GM12801 (cell line): ENCODE measurements at regions not wholly inside any gene's neighbourhood (a gene's known extent, or its start where the extent isn't known, plus 50 kb on each side); places are given as distances from the start of the nearest gene placed in this dataset.

Experiments
- TF ChIP-seq, protein P1 (sequence below): IDR thresholded peaks from one replicate; pipeline ENCODE4 v1.5.1; 2011; ENCODE audit warnings: control low read depth; ENCODE audit not compliant: insufficient read length; ENCODE audit errors: extremely low read depth

DNA sequence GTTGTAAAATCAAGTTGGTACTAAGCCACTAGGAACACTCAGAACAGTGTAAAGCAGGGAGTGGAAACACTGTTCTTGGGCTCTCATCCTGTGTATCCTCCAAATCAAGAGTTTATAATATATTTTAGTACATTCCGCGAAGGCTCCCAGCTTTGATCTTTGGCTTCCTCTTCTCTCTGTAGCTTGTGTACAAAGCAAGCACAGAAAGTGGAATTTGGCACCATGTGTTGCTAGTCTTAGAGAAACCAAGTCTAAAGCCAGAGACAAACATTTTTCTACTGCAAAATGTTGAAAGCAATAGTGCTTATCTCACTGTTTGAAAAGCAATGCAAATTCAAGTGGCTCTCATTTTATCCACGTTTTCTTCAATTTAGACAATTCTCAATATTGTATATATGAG lies 1893.3 kb upstream of the WWC1 start:
- TF ChIP-seq, protein P1, sequence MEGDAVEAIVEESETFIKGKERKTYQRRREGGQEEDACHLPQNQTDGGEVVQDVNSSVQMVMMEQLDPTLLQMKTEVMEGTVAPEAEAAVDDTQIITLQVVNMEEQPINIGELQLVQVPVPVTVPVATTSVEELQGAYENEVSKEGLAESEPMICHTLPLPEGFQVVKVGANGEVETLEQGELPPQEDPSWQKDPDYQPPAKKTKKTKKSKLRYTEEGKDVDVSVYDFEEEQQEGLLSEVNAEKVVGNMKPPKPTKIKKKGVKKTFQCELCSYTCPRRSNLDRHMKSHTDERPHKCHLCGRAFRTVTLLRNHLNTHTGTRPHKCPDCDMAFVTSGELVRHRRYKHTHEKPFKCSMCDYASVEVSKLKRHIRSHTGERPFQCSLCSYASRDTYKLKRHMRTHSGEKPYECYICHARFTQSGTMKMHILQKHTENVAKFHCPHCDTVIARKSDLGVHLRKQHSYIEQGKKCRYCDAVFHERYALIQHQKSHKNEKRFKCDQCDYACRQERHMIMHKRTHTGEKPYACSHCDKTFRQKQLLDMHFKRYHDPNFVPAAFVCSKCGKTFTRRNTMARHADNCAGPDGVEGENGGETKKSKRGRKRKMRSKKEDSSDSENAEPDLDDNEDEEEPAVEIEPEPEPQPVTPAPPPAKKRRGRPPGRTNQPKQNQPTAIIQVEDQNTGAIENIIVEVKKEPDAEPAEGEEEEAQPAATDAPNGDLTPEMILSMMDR, result no peak

DNA sequence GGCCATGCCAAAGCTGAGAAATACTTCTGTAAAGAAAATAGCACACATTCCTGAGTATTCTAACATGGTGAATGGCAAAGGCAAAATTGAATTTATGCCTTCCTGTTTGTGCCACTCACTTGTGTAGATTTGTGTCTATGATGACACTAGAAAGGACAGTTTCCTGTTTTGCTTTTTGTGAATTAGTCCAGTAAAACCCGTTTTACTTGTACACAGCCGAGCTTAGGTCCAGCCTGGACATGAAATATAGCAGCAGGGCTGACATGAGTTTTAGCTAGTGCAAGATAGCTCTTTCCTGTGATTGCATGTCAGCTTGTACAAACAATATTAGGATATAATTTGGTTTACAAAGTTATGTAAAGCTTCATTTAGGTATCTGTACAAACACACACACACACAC lies 1891.7 kb upstream of the WWC1 start:
- TF ChIP-seq, protein P1, result no peak

DNA sequence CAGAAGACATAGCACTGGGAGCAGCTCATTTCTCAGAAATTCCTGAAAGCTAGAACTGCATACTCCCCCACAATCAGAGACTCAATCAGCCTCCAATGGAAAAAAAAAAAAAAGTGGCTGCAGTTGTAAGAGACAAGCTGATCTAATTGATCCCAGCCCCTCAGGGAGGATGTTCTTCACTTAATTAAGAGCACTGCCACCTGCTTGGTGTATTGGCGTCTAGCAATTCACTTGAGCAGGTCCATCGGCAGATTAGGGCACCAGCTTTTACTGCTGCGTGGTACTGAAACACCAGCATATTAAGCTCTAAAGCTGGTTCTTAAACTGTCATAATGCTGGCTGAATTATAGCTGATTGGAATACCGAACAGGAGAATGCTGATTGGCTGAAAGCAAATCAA lies 1890.1 kb upstream of the WWC1 start:
- TF ChIP-seq, protein P1, result no peak

DNA sequence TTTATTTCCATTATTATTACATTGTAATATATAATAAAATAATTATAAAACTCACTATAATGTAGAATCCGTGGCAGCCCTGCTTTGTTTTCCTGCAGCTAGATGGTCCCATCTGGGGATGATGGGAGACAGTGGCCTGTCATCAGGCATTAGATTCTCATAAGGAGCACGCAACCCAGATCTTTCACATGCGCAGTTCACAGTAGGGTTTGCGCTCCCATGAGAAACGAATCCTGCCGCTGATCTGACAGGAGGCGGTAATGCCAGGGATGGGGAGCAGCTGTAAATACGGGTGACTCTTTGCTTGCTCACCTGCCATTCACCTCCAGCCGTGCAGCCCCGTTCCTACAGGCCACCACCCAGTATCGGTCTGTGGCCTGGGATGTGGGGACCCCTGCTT lies 1879.3 kb upstream of the WWC1 start:
- TF ChIP-seq, protein P1, result no peak

DNA sequence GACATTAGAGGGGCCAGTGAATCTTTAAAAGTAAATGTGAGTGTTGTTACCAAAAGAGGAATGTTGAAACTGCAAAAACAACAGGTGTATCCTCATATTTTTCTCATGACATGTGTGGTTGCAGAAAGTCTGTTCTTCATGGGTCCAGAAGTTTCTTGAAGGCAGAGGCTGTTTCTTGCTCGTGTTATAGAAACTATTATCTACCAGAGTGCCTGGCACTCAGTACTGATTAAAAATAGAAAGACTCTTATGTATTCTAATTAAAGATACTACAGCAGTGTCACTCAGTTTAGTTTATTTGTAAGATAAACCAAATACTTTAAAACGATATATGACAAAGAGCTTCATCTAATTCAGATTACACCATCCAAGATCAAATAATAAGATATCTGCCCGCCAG lies 1864.2 kb upstream of the WWC1 start:
- TF ChIP-seq, protein P1, result no peak

DNA sequence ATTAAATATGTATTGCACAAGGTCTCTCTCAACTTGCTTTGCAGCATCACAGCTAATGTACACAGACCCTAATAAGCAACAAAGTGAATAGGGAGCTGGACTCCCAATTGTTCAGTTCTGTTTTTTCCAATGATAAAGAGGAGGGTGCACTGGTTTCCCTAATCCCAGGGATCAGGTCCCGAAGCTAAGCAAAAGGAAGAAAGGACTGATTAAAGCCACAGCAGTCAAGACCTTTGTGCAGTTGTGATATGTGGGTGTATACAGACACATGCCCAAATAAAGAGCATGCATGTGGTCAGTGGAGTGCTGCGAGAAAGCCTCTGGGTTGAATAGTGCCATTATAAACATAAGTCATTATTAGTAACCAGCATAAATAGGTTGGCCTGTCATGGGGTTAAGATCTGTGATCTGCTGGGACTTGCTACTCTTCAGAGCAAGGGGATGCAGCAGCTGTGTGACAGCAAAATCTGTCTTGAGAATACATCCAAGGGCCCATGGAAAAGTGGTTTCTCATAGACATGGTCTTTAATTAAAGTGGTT lies 1863.1 kb upstream of the WWC1 start:
- TF ChIP-seq, protein P1, result no peak

DNA sequence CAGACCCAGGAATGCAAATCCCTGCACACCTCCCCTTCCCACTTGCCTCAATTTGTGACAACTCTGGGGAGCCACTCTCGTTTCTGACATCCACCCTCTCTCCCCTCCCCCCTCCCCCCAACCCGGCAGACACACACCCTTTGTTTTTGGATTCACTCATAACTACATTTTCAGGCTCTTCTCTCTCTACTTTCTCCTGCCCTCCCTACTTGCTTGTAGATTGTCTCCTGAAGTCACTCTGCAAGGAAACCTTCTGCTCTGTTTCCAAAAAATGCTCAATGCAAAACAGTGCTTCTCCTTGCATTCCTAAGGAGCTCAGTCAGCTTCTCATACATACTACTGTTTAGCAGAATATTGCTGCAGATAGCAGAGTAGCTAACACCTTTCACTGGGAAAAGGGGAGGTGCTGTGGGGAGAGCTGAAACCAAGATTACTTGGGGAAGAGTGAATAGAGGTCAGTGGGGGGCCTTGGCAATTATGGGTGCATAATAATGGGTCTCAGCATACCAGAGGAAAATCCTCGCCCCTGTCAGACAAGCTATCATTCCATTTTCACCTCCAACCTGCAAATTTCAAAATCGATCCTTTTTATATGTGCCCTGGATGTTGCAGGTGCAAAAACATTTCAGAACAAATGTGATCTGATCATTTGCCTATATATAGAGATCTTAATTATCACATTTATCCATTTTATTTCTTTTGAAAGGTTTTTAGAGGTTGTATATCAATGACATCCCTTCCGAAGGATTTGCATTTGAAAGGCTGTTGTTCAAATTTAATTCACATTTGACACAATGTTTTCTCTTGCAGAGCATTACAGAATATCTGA lies 1860.7 kb upstream of the WWC1 start:
- TF ChIP-seq, protein P1, result no peak
